DOHH2 (cell line): ENCODE measurements at regions not wholly inside any gene's neighbourhood (a gene's known extent, or its start where the extent isn't known, plus 50 kb on each side); places are given as distances from the start of the nearest gene placed in this dataset.

Experiments
- CTCF ChIP-seq: fragments of 200-600 bp; sonication (generic); IDR thresholded peaks from one replicate; pipeline ENCODE4 v1.5.1; 2014; ENCODE audit warnings: antibody characterized with exemption, mild to moderate bottlenecking, low read depth, low read length; ENCODE audit not compliant: poor library complexity, severe bottlenecking
- EZH2phosphoT487 ChIP-seq: fragments of 200-600 bp; sonication (generic); IDR thresholded peaks from 2 replicates; pipeline ENCODE4 v1.6.1; 2017; ENCODE audit warnings: borderline replicate concordance, mild to moderate bottlenecking, antibody characterized with exemption, low read length, moderate library complexity, mixed read lengths

- TF ChIP-seq CTCF, result no peak
- TF ChIP-seq EZH2phosphoT487, result no peak
These were observed 738.6 kb upstream of the ADGRL3 start for GRCh38 chr4:60461551-60461950.
